Keratinocyte (primary cell): ENCODE measurements at regions not wholly inside any gene's neighbourhood (a gene's known extent, or its start where the extent isn't known, plus 50 kb on each side); places are given as distances from the start of the nearest gene placed in this dataset.

ENCODE experiments used
- DNase-seq: peaks from one replicate; pipeline ENCODE4 v3.0.0-alpha.2; 2011; ENCODE audit warnings: low read depth, missing footprints, low spot score
- FAIRE-seq: peaks from 2 replicates; lab custom pipeline; 2011; peaks lifted over from hg19 to GRCh38; lab: Jason Lieb, UNC
- H2AFZ ChIP-seq: 2 replicates; pipeline ENCODE4 v1.6.0; 2012; ENCODE audit warnings: low read length, control low read depth, inconsistent platforms; ENCODE audit not compliant: control insufficient read depth
- H3K27ac ChIP-seq: 2 replicates; pipeline ENCODE4 v1.5.1; 2011; ENCODE audit warnings: low read length; ENCODE audit not compliant: control insufficient read depth, insufficient read depth
- H3K27me3 ChIP-seq: 3 replicates; pipeline ENCODE4 v1.6.0; 2011; ENCODE audit warnings: low read length; ENCODE audit not compliant: control insufficient read depth, insufficient read depth; ENCODE audit errors: extremely low read depth
- H3K36me3 ChIP-seq, 2 experiments: 2 replicates in 1 of 2; 3 replicates in 1 of 2; pipeline ENCODE4 v1.5.1; 2011; ENCODE audit warnings: low read length in 2 of 2, mild to moderate bottlenecking in 1 of 2; ENCODE audit not compliant: control insufficient read depth in 2 of 2, insufficient read depth in 2 of 2; ENCODE audit errors: extremely low read depth in 1 of 2
- H3K4me1 ChIP-seq: 3 replicates; pipeline ENCODE4 v1.5.1; 2011; ENCODE audit warnings: low read length; ENCODE audit not compliant: control insufficient read depth, insufficient read depth; ENCODE audit errors: extremely low read depth
- H3K4me2 ChIP-seq: 3 replicates; pipeline ENCODE4 v1.6.0; 2011; ENCODE audit warnings: low read depth, low read length; ENCODE audit not compliant: control insufficient read depth, insufficient read depth; ENCODE audit errors: extremely low read depth
- H3K4me3 ChIP-seq, 3 experiments: fragments of 200-600 bp in 1 of 3; sonication (generic) in 1 of 3; 2 replicates in 2 of 3; 3 replicates in 1 of 3; pipeline ENCODE4 v1.5.1; 2011 to 2016; ENCODE audit warnings: low read length in 3 of 3, mild to moderate bottlenecking in 3 of 3, control low read depth in 2 of 3, inconsistent platforms in 1 of 3, low read depth in 1 of 3, mixed read lengths in 1 of 3, mixed run types in 1 of 3, moderate library complexity in 1 of 3; ENCODE audit not compliant: control insufficient read depth in 2 of 3, insufficient read depth in 2 of 3; ENCODE audit errors: extremely low read depth in 1 of 3
- H3K79me2 ChIP-seq: 2 replicates; pipeline ENCODE4 v1.6.0; 2012; ENCODE audit warnings: low read length; ENCODE audit not compliant: control insufficient read depth, insufficient read depth
- H3K9ac ChIP-seq: 3 replicates; pipeline ENCODE4 v1.6.0; 2011; ENCODE audit warnings: low read length; ENCODE audit not compliant: control insufficient read depth, insufficient read depth; ENCODE audit errors: extremely low read depth
- H3K9me1 ChIP-seq: 3 replicates; pipeline ENCODE4 v1.6.0; 2011; ENCODE audit warnings: low read length; ENCODE audit not compliant: control insufficient read depth, insufficient read depth; ENCODE audit errors: extremely low read depth
- H3K9me3 ChIP-seq: 2 replicates; pipeline ENCODE4 v1.5.1; 2012; ENCODE audit warnings: low read depth, low read length; ENCODE audit not compliant: control insufficient read depth
- H4K20me1 ChIP-seq: 3 replicates; pipeline ENCODE4 v1.6.0; 2011; ENCODE audit warnings: low read length; ENCODE audit not compliant: control insufficient read depth, insufficient read depth; ENCODE audit errors: extremely low read depth
- EZH2 ChIP-seq: IDR thresholded peaks from one replicate; pipeline ENCODE4 v1.6.1; 2012; ENCODE audit warnings: inconsistent platforms, mild to moderate bottlenecking, low read length, moderate library complexity
- dilution Hi-C: fragments of 300-500 bp; cut with MboI; formaldehyde crosslinking; loops from one replicate; pipeline ENCODE4 v1.7.0; 2020; ENCODE audit warnings: low sequenced_read_pairs; ENCODE audit not compliant: extremely low pct_ligation_motif_present
- TF ChIP-seq, protein P1 (sequence below), 3 experiments: IDR thresholded peaks in 1 of 3; conservative IDR thresholded peaks in 1 of 3; optimal IDR thresholded peaks in 1 of 3; 2 replicates in 2 of 3; 3 replicates in 1 of 3; pipeline versions ENCODE3 to v1.5.1; 2011; ENCODE audit warnings: low read length in 3 of 3, mild to moderate bottlenecking in 3 of 3, moderate library complexity in 2 of 3, control low read depth in 1 of 3, inconsistent platforms in 1 of 3; ENCODE audit not compliant: insufficient read depth in 2 of 3; ENCODE audit errors: extremely low read depth in 1 of 3

GRCh38 chr1:81323862-81324261, 476.9 kb upstream of the ADGRL2 start:
- H3K4me3 ChIP-seq = no peak overlapping the region
- H3K36me3 ChIP-seq = no peaks in the 10 kb centered on the region
- no peak overlapping the region for H3K4me2 ChIP-seq
- no peaks in the 10 kb centered on the region for H3K79me2 ChIP-seq
- H3K9ac ChIP-seq = no peak overlapping the region
- FAIRE-seq (no peak), DNase-seq (no peak)
- H3K27me3 ChIP-seq = no peaks in the 10 kb centered on the region
- H2AFZ ChIP-seq = no peak overlapping the region
- H3K27ac ChIP-seq = no peak overlapping the region
- no peaks in the 10 kb centered on the region for H3K4me1 ChIP-seq
- H4K20me1 ChIP-seq = no peaks in the 10 kb centered on the region
- H3K9me1 ChIP-seq = no peaks in the 10 kb centered on the region
- H3K9me3 ChIP-seq = no peaks in the 10 kb centered on the region
- TF ChIP-seq, protein P1, sequence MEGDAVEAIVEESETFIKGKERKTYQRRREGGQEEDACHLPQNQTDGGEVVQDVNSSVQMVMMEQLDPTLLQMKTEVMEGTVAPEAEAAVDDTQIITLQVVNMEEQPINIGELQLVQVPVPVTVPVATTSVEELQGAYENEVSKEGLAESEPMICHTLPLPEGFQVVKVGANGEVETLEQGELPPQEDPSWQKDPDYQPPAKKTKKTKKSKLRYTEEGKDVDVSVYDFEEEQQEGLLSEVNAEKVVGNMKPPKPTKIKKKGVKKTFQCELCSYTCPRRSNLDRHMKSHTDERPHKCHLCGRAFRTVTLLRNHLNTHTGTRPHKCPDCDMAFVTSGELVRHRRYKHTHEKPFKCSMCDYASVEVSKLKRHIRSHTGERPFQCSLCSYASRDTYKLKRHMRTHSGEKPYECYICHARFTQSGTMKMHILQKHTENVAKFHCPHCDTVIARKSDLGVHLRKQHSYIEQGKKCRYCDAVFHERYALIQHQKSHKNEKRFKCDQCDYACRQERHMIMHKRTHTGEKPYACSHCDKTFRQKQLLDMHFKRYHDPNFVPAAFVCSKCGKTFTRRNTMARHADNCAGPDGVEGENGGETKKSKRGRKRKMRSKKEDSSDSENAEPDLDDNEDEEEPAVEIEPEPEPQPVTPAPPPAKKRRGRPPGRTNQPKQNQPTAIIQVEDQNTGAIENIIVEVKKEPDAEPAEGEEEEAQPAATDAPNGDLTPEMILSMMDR (optimal IDR thresholded peaks at IDR 0.05 in 1 of 3, IDR thresholded peaks at IDR 0.05 in 1 of 3, conservative IDR thresholded peaks at IDR 0.05 in 1 of 3; ENCODE audit: extremely low read depth in 1 of 3, insufficient read depth in 2 of 3, low read length in 3 of 3) = no peak
- no peak for TF ChIP-seq EZH2
- dilution Hi-C loops = no loop called here

DNA sequence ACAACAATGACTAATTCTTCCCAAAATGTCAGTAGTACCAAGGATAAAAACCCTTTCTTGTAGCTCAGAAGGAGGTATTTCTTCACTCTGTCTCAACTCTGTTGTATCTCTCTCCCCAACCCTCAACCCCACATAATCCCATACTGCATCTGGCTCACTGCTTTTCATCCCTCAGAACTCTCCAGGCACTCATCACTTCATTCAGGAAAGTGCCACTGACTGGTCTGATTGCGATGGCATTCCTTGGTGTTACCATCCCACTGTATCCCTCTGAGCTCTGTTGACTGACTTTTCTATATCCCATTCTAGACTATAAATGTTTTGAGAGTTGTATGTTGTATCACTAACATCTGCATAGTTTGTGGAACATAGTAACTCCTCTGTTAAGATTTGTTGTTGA, 483.5 kb upstream of the ADGRL2 start:
- Histone ChIP-seq H3K27ac (no peak overlapping the region), H3K4me3 (no peak overlapping the region), H3K4me1 (no peaks in the 10 kb centered on the region), H3K9me3 (no peaks in the 10 kb centered on the region), H4K20me1 (no peaks in the 10 kb centered on the region), H3K27me3 (peaks cover 1% of the 10 kb centered on the region), H3K4me2 (no peak overlapping the region), H3K9ac (no peak overlapping the region), H2AFZ (no peak overlapping the region), H3K36me3 (no peaks in the 10 kb centered on the region), H3K9me1 (no peaks in the 10 kb centered on the region), H3K79me2 (no peaks in the 10 kb centered on the region)
- TF ChIP-seq, protein P1 (optimal IDR thresholded peaks at IDR 0.05 in 1 of 3, IDR thresholded peaks at IDR 0.05 in 1 of 3, conservative IDR thresholded peaks at IDR 0.05 in 1 of 3; ENCODE audit: extremely low read depth in 1 of 3, insufficient read depth in 2 of 3, low read length in 3 of 3) = no peak
- no peak for TF ChIP-seq EZH2
- no peak for DNase-seq
- dilution Hi-C loops = no loop called here
- no peak for FAIRE-seq
